ENCODE measurements at regions not wholly inside any gene's neighbourhood (a gene's known extent, or its start where the extent isn't known, plus 50 kb on each side); places are given as distances from the start of the nearest gene placed in this dataset.

DNA sequence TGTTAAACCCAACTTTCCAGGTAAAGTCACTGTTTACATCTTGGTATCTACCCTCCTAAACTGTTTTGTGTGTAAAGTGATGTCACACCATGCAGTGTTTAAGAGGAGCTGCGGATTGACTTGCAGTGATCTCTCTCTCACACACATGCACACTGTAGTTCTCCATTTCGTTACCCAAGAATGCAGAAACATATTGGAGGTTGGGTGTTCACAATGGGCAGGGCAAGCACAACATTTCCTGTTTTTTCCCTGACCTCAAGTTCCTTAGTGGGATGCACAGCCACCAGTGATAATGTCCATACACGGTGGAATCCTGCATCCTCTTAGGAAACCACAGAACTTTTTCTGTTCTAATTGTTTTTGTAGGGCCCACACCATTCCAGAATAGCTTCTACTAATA is 85.3 kb upstream of the CFAP20DC start:
- no peak for DNase-seq (ENCODE audit: low read depth in 1 of 2, low spot score in 1 of 2)
- TF ChIP-seq POLR2AphosphoS5 (IDR thresholded peaks at IDR 0.05; ENCODE audit: low read depth) = no peak
- TF ChIP-seq, protein P1, sequence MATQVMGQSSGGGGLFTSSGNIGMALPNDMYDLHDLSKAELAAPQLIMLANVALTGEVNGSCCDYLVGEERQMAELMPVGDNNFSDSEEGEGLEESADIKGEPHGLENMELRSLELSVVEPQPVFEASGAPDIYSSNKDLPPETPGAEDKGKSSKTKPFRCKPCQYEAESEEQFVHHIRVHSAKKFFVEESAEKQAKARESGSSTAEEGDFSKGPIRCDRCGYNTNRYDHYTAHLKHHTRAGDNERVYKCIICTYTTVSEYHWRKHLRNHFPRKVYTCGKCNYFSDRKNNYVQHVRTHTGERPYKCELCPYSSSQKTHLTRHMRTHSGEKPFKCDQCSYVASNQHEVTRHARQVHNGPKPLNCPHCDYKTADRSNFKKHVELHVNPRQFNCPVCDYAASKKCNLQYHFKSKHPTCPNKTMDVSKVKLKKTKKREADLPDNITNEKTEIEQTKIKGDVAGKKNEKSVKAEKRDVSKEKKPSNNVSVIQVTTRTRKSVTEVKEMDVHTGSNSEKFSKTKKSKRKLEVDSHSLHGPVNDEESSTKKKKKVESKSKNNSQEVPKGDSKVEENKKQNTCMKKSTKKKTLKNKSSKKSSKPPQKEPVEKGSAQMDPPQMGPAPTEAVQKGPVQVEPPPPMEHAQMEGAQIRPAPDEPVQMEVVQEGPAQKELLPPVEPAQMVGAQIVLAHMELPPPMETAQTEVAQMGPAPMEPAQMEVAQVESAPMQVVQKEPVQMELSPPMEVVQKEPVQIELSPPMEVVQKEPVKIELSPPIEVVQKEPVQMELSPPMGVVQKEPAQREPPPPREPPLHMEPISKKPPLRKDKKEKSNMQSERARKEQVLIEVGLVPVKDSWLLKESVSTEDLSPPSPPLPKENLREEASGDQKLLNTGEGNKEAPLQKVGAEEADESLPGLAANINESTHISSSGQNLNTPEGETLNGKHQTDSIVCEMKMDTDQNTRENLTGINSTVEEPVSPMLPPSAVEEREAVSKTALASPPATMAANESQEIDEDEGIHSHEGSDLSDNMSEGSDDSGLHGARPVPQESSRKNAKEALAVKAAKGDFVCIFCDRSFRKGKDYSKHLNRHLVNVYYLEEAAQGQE (IDR thresholded peaks at IDR 0.05; ENCODE audit: insufficient replicate concordance, low read depth) = no peak
- no peak for TF ChIP-seq GABPA (IDR thresholded peaks at IDR 0.05; ENCODE audit: low read depth)
- TF ChIP-seq, protein P2, sequence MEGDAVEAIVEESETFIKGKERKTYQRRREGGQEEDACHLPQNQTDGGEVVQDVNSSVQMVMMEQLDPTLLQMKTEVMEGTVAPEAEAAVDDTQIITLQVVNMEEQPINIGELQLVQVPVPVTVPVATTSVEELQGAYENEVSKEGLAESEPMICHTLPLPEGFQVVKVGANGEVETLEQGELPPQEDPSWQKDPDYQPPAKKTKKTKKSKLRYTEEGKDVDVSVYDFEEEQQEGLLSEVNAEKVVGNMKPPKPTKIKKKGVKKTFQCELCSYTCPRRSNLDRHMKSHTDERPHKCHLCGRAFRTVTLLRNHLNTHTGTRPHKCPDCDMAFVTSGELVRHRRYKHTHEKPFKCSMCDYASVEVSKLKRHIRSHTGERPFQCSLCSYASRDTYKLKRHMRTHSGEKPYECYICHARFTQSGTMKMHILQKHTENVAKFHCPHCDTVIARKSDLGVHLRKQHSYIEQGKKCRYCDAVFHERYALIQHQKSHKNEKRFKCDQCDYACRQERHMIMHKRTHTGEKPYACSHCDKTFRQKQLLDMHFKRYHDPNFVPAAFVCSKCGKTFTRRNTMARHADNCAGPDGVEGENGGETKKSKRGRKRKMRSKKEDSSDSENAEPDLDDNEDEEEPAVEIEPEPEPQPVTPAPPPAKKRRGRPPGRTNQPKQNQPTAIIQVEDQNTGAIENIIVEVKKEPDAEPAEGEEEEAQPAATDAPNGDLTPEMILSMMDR (IDR thresholded peaks at IDR 0.05; ENCODE audit: insufficient read depth, low read length) = no peak
- no peak; the same call in 1 of the 2 replicates for TF ChIP-seq SPI1 (IDR thresholded peaks at IDR 0.05; ENCODE audit: borderline replicate concordance, low read depth)
- H3K27me3 ChIP-seq (ENCODE audit: insufficient read depth, poor library complexity, severe bottlenecking) = no peaks in the 10 kb centered on the region

DNA sequence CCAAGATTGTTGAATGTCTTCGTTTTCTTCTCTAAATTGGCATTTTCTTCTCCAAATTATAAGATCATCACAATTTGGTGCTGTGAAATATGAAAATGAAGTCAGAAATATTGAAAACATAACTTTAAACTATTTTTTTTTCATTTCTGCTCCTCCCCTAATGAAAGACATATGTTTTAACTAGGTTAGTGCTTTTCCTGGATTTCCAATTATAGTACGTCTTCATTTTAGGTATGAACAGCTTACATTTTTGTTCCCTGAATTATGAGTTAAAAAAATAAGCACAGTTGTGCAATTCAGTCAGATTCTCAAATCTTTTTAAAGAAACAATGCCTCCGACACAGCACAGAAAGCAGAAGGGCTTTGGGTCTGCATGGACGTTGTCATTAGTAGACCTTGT is 83.5 kb upstream of the CFAP20DC start:
- DNase-seq (ENCODE audit: low read depth in 1 of 2, low spot score in 1 of 2) = no peak
- H3K4me3 ChIP-seq (replicated peaks; ENCODE audit: insufficient read depth, low read length) = no peak overlapping the region
- no peaks in the 10 kb centered on the region for H3K27me3 ChIP-seq (ENCODE audit: insufficient read depth, poor library complexity, severe bottlenecking)
- TF ChIP-seq POLR2AphosphoS5 (IDR thresholded peaks at IDR 0.05; ENCODE audit: low read depth) = no peak
- TF ChIP-seq, protein P1 (IDR thresholded peaks at IDR 0.05; ENCODE audit: insufficient replicate concordance, low read depth) = no peak
- TF ChIP-seq SPI1 (IDR thresholded peaks at IDR 0.05; ENCODE audit: borderline replicate concordance, low read depth) = no peak
- TF ChIP-seq GABPA (IDR thresholded peaks at IDR 0.05; ENCODE audit: low read depth) = no peak
- TF ChIP-seq, protein P2 (IDR thresholded peaks at IDR 0.05; ENCODE audit: insufficient read depth, low read length) = no peak
- no peak overlapping the region for H3K27ac ChIP-seq (replicated peaks)

More for the DNA sequence above, 85.3 kb upstream of the CFAP20DC start:
- no peak overlapping the region for H3K27ac ChIP-seq (replicated peaks)
- no peak overlapping the region for H3K4me3 ChIP-seq (replicated peaks; ENCODE audit: insufficient read depth, low read length)

DNA sequence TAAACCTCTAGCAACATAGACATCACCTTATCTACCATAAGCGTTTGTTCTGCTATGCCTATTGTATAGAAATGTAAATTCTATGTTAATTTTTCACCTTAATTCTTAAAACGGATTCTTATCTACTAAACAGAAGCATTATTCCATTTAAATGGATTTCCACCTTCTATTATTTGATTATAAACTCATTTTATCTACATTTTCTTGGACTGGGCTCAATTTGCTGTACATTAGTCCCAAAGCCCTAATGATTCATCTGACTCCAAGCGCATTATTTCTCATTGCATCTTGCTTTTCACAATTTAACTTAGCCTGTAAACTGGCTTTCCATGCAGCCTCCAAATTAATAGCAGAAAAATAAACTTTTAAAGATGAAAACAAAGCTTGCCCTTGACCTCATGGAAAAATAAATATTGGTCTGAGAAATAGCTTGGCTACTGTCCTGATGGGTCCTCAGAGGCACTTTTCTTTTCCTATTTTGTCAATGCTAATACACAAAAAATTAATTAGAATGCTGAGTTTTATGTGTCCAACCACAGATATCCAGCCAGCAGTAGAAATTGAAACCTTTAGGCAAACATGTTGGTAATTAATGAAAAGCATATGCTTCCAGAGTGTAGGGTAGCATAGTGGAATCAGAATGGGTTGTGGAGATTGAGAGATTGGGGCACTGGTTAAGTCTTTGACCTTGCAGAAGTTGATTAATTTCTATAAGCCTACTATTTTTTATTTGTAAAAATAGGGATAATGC is 81.4 kb upstream of the CFAP20DC start:
- TF ChIP-seq, protein P1 (IDR thresholded peaks at IDR 0.05; ENCODE audit: insufficient replicate concordance, low read depth) = no peak
- TF ChIP-seq SPI1 (IDR thresholded peaks at IDR 0.05; ENCODE audit: borderline replicate concordance, low read depth) (no peak), POLR2AphosphoS5 (IDR thresholded peaks at IDR 0.05; ENCODE audit: low read depth) (no peak), GABPA (IDR thresholded peaks at IDR 0.05; ENCODE audit: low read depth) (no peak)
- TF ChIP-seq, protein P2 (IDR thresholded peaks at IDR 0.05; ENCODE audit: insufficient read depth, low read length) = no peak
- H3K27me3 ChIP-seq (ENCODE audit: insufficient read depth, poor library complexity, severe bottlenecking) = no peaks in the 10 kb centered on the region
- H3K27ac ChIP-seq (replicated peaks) = no peak overlapping the region
- no peak for DNase-seq (ENCODE audit: low read depth in 1 of 2, low spot score in 1 of 2)
- no peak overlapping the region for H3K4me3 ChIP-seq (replicated peaks; ENCODE audit: insufficient read depth, low read length)

Measured in HL-60 (cell line).